ENCODE measurements at regions not wholly inside any gene's neighbourhood (a gene's known extent, or its start where the extent isn't known, plus 50 kb on each side); places are given as distances from the start of the nearest gene placed in this dataset.

DNA sequence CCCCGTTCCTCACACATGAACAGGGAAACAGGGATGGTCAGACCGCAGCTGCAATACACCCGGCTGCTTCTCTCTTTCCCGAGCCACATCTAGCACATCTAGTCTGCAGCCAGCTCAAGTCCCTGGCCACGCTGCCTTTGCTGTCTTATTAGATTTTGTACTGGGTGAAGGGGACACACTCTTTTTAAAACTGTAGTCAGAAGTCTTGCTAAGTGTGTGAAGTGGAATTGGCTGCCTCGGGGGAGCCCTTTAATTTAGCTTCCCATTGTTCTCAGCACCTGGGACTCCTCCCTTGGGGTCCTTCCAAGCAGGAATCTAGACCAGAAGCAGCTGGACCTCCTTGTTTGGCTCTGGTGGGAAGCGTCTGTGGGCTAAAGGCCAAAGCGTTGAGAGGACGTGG, 420.0 kb downstream of the CTTN start:
- TF ChIP-seq EZH2 (IDR thresholded peaks at IDR 0.05; ENCODE audit: low read length, missing control alignments) = no peak
- TF ChIP-seq, protein P1, sequence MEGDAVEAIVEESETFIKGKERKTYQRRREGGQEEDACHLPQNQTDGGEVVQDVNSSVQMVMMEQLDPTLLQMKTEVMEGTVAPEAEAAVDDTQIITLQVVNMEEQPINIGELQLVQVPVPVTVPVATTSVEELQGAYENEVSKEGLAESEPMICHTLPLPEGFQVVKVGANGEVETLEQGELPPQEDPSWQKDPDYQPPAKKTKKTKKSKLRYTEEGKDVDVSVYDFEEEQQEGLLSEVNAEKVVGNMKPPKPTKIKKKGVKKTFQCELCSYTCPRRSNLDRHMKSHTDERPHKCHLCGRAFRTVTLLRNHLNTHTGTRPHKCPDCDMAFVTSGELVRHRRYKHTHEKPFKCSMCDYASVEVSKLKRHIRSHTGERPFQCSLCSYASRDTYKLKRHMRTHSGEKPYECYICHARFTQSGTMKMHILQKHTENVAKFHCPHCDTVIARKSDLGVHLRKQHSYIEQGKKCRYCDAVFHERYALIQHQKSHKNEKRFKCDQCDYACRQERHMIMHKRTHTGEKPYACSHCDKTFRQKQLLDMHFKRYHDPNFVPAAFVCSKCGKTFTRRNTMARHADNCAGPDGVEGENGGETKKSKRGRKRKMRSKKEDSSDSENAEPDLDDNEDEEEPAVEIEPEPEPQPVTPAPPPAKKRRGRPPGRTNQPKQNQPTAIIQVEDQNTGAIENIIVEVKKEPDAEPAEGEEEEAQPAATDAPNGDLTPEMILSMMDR (conservative IDR thresholded peaks at IDR 0.05 in 1 of 2, IDR thresholded peaks at IDR 0.05 in 1 of 2; ENCODE audit: low read depth in 1 of 2, low read length in 2 of 2) = no peak
- no peak overlapping the region for H3K27ac ChIP-seq (ENCODE audit: insufficient read depth, low read length)
- no peaks in the 10 kb centered on the region for H3K4me1 ChIP-seq (ENCODE audit: control insufficient read depth, extremely low read depth, insufficient read depth, low read length)
- H3K4me2 ChIP-seq (ENCODE audit: extremely low read depth, insufficient read depth, low read length) = no peak overlapping the region
- no peak overlapping the region for H3K9ac ChIP-seq (ENCODE audit: insufficient read depth, low read length)
- no peak for DNase-seq (ENCODE audit: low read depth in 2 of 2)
- H3K27me3 ChIP-seq (ENCODE audit: control insufficient read depth, insufficient read depth, low read length) = no peaks in the 10 kb centered on the region
- H2AFZ ChIP-seq (ENCODE audit: low read length) = no peak overlapping the region
- no peaks in the 10 kb centered on the region for H3K9me3 ChIP-seq (ENCODE audit: control insufficient read depth, insufficient read depth, low read depth, low read length)
- no peak overlapping the region for H3K4me3 ChIP-seq (replicated peaks in 1 of 4; ENCODE audit: control extremely low read depth in 1 of 4, insufficient read depth in 1 of 4, low read depth in 3 of 4, low read length in 4 of 4)
- H3K36me3 ChIP-seq (ENCODE audit: control insufficient read depth, insufficient read depth, low read length) = no peaks in the 10 kb centered on the region
- H4K20me1 ChIP-seq (ENCODE audit: control insufficient read depth, extremely low read depth, insufficient read depth, low read length) = no peaks in the 10 kb centered on the region
- no peaks in the 10 kb centered on the region for H3K79me2 ChIP-seq (ENCODE audit: control insufficient read depth, insufficient read depth, low read length)

DNA sequence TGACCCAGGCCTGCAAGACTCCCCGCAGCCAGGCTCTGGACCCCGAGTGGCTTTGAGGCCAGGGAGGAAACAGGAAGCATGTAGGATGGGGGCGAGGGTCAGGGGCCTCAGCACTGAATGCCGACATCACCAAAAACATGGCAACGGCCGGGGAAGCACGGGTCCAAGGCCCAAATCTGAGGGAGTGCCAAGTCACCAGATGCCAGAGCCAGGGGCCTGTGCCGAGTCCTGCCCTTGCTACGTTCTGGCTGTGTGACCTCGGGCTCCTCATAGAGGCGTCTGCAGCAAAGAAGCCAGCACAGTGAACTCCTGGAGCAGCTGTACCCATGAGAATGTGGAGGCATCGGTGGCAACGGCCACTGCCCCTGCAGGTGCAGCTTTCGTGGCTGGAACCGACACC, 420.7 kb downstream of the CTTN start:
- H3K4me2 ChIP-seq (ENCODE audit: extremely low read depth, insufficient read depth, low read length) = no peak overlapping the region
- H3K27ac ChIP-seq (ENCODE audit: insufficient read depth, low read length) = no peak overlapping the region
- H4K20me1 ChIP-seq (ENCODE audit: control insufficient read depth, extremely low read depth, insufficient read depth, low read length) = no peaks in the 10 kb centered on the region
- no peak for DNase-seq (ENCODE audit: low read depth in 2 of 2)
- no peaks in the 10 kb centered on the region for H3K36me3 ChIP-seq (ENCODE audit: control insufficient read depth, insufficient read depth, low read length)
- TF ChIP-seq, protein P1 (conservative IDR thresholded peaks at IDR 0.05 in 1 of 2, IDR thresholded peaks at IDR 0.05 in 1 of 2; ENCODE audit: low read depth in 1 of 2, low read length in 2 of 2) = no peak
- no peak for TF ChIP-seq EZH2 (IDR thresholded peaks at IDR 0.05; ENCODE audit: low read length, missing control alignments)
- no peak overlapping the region for H2AFZ ChIP-seq (ENCODE audit: low read length)
- no peaks in the 10 kb centered on the region for H3K4me1 ChIP-seq (ENCODE audit: control insufficient read depth, extremely low read depth, insufficient read depth, low read length)
- no peak overlapping the region for H3K4me3 ChIP-seq (replicated peaks in 1 of 4; ENCODE audit: control extremely low read depth in 1 of 4, insufficient read depth in 1 of 4, low read depth in 3 of 4, low read length in 4 of 4)
- H3K79me2 ChIP-seq (ENCODE audit: control insufficient read depth, insufficient read depth, low read length) = no peaks in the 10 kb centered on the region
- H3K9me3 ChIP-seq (ENCODE audit: control insufficient read depth, insufficient read depth, low read depth, low read length) = no peaks in the 10 kb centered on the region
- no peaks in the 10 kb centered on the region for H3K27me3 ChIP-seq (ENCODE audit: control insufficient read depth, insufficient read depth, low read length)
- H3K9ac ChIP-seq (ENCODE audit: insufficient read depth, low read length) = no peak overlapping the region

DNA sequence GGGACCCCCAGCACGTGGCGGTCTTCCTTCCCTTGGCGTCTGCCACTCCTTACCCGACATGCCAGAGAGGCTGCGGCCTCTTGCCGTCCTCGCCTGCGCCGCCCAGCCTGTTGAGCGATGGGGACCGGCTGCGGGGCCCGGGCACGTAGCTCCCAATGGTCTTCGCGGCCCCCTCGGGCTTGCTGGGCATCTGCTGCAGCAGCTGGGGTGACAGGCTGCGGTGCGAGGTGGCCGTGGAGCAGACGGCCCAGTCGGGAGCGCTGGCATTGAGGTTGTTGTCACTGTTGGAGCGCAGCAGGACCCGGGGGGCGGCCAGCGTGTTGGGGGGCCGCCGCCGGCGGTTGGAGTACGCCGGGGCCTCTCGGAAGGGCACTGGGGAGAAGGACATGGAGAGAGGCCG, 422.0 kb downstream of the CTTN start:
- no peak for DNase-seq (ENCODE audit: low read depth in 2 of 2)
- peaks cover 2% of the 10 kb centered on the region for H3K27me3 ChIP-seq (ENCODE audit: control insufficient read depth, insufficient read depth, low read length)
- H3K79me2 ChIP-seq (ENCODE audit: control insufficient read depth, insufficient read depth, low read length) = no peaks in the 10 kb centered on the region
- H3K4me2 ChIP-seq (ENCODE audit: extremely low read depth, insufficient read depth, low read length) = no peak overlapping the region
- no peaks in the 10 kb centered on the region for H3K9me3 ChIP-seq (ENCODE audit: control insufficient read depth, insufficient read depth, low read depth, low read length)
- no peak overlapping the region for H3K27ac ChIP-seq (ENCODE audit: insufficient read depth, low read length)
- TF ChIP-seq, protein P1 (conservative IDR thresholded peaks at IDR 0.05 in 1 of 2, IDR thresholded peaks at IDR 0.05 in 1 of 2; ENCODE audit: low read depth in 1 of 2, low read length in 2 of 2) = no peak
- TF ChIP-seq EZH2 (IDR thresholded peaks at IDR 0.05; ENCODE audit: low read length, missing control alignments) = no peak
- H4K20me1 ChIP-seq (ENCODE audit: control insufficient read depth, extremely low read depth, insufficient read depth, low read length) = no peaks in the 10 kb centered on the region
- H3K9ac ChIP-seq (ENCODE audit: insufficient read depth, low read length) = no peak overlapping the region
- no peaks in the 10 kb centered on the region for H3K36me3 ChIP-seq (ENCODE audit: control insufficient read depth, insufficient read depth, low read length)
- H3K4me1 ChIP-seq (ENCODE audit: control insufficient read depth, extremely low read depth, insufficient read depth, low read length) = no peaks in the 10 kb centered on the region
- H2AFZ ChIP-seq (ENCODE audit: low read length) = no peak overlapping the region
- no peak overlapping the region for H3K4me3 ChIP-seq (replicated peaks in 1 of 4; ENCODE audit: control extremely low read depth in 1 of 4, insufficient read depth in 1 of 4, low read depth in 3 of 4, low read length in 4 of 4)
